HepG2 (cell line): ENCODE measurements at regions not wholly inside any gene's neighbourhood (a gene's known extent, or its start where the extent isn't known, plus 50 kb on each side); places are given as distances from the start of the nearest gene placed in this dataset.

Source experiments
- ATAC-seq: fragments of 200-7000 bp; cut with Tn5 transposase; 3 replicates; pipeline ENCODE4 v1.9.1; 2020; ENCODE audit warnings: mild to moderate bottlenecking, moderate library complexity
- BruUV-seq: library from RNA; stranded (reverse); fragments of 400-500 nt; replicated peaks from 2 replicates; lab custom pipeline; 2021; lab: Mats Ljungman, UMichigan
- CTCF ChIA-PET: fragments of 300-600 bp; formaldehyde crosslinking; extraction: SDS; loops from one replicate; lab custom pipeline; 2021; ENCODE audit warnings: low total read pairs, inconsistent platforms, low intra/inter-chr PET ratio; lab: Yijun Ruan, JAX
- POLR2A ChIA-PET: fragments of 350-600 bp; sonication (Branson Sonifier 250); formaldehyde crosslinking; loops from one replicate; lab custom pipeline; 2020; ENCODE audit warnings: antibody characterized with exemption, inconsistent platforms; lab: Yijun Ruan, JAX
- DNase-seq: peaks from one replicate; pipeline ENCODE4 v3.0.0-alpha.2; 2015; ENCODE audit warnings: low spot score
- FAIRE-seq: peaks from 3 replicates; lab custom pipeline; 2011; peaks lifted over from hg19 to GRCh38; lab: Jason Lieb, UNC
- H2AFZ ChIP-seq: one replicate; pipeline ENCODE4 v1.6.1; 2011; ENCODE audit warnings: low read length, inconsistent platforms
- H3K27ac ChIP-seq: fragments of 300-600 bp; 3 replicates; pipeline ENCODE4 v1.8.0; 2011; ENCODE audit warnings: mixed run types, mild to moderate bottlenecking, mixed read lengths, low read length, inconsistent platforms; ENCODE audit not compliant: insufficient read depth; ENCODE audit errors: extremely low read length
- H3K27me3 ChIP-seq, 2 experiments: fragments of 200-600 bp in 1 of 2; 2 replicates in 1 of 2; 3 replicates in 1 of 2; pipeline versions ENCODE4 v1.6.0 to v1.8.0; 2011; ENCODE audit warnings: low read length in 2 of 2, mild to moderate bottlenecking in 2 of 2, moderate library complexity in 2 of 2, inconsistent platforms in 1 of 2; ENCODE audit not compliant: insufficient read depth in 2 of 2, control insufficient read depth in 1 of 2
- H3K36me3 ChIP-seq, 2 experiments: fragments of 200-600 bp in 1 of 2; replicated peaks in 1 of 2; 2 replicates in 1 of 2; 3 replicates in 1 of 2; pipeline versions ENCODE4 v1.5.1 to v1.8.0; 2011; ENCODE audit warnings: low read length in 2 of 2, inconsistent platforms in 1 of 2; ENCODE audit not compliant: insufficient read depth in 2 of 2, control insufficient read depth in 1 of 2
- H3K4me1 ChIP-seq: 2 replicates; pipeline ENCODE4 v1.5.1; 2012; ENCODE audit warnings: low read length, inconsistent platforms; ENCODE audit not compliant: insufficient read depth
- H3K4me2 ChIP-seq: 2 replicates; pipeline ENCODE4 v1.6.0; 2011; ENCODE audit warnings: low read depth, low read length, inconsistent platforms
- H3K4me3 ChIP-seq, 3 experiments: fragments of 200-600 bp in 1 of 3; sonication (generic), shearing (Covaris generic) in 1 of 3; replicated peaks in 1 of 3; 2 replicates each; pipeline ENCODE4 v1.5.1; 2011 to 2016; ENCODE audit warnings: low read length in 3 of 3, inconsistent platforms in 2 of 3, low read depth in 2 of 3, mild to moderate bottlenecking in 2 of 3, control low read depth in 1 of 3, mixed read lengths in 1 of 3; ENCODE audit not compliant: insufficient read depth in 1 of 3
- H3K79me2 ChIP-seq: one replicate; pipeline ENCODE4 v1.6.1; 2011; ENCODE audit warnings: low read length, inconsistent platforms; ENCODE audit not compliant: insufficient read depth
- H3K9ac ChIP-seq: 2 replicates; pipeline ENCODE4 v1.6.0; 2011; ENCODE audit warnings: mild to moderate bottlenecking, low read depth, low read length, inconsistent platforms; ENCODE audit not compliant: insufficient read depth
- H3K9me3 ChIP-seq: 2 replicates; pipeline ENCODE4 v1.5.1; 2012; ENCODE audit warnings: mild to moderate bottlenecking, low read length
- H4K20me1 ChIP-seq: 2 replicates; pipeline ENCODE4 v1.6.0; 2011; ENCODE audit warnings: inconsistent platforms, mild to moderate bottlenecking, low read length, moderate library complexity; ENCODE audit not compliant: insufficient read depth
- FOXA1 ChIP-seq, 2 experiments: fragments of 450-650 bp in 1 of 2; sonication (generic) in 1 of 2; formaldehyde crosslinking in 1 of 2; IDR thresholded peaks; 2 replicates each; pipeline versions ENCODE4 v1.4.0 to v1.6.1; 2016 to 2020; ENCODE audit warnings: missing genetic modification reagents in 1 of 2
- ZMYM2 ChIP-seq: sonication (generic); formaldehyde crosslinking; IDR thresholded peaks from 2 replicates; pipeline ENCODE4 v1.8.0; 2022; ENCODE audit warnings: mild to moderate bottlenecking, missing genetic modification reagents
- WGBS: methylation state at CpG from one replicate; pipeline ENCODE4 v1.1.6; 2017; ENCODE audit warnings: low lambda C conversion rate; 5-methylcytosine and 5-hydroxymethylcytosine counted together
- in situ Hi-C: cut with HindIII; loops from 2 replicates; pipeline ENCODE4 v1.10.0; 2017; ENCODE audit warnings: low pct_unique_long_range_greater_than_20kb; ENCODE audit not compliant: extremely low pct_ligation_motif_present
- intact Hi-C: fragments of 100-400 bp; cut with micrococcal nuclease; formaldehyde crosslinking; loops from one replicate; pipeline ENCODE4 v1.10.0; 2022; ENCODE audit not compliant: unreplicated experiment
- TF ChIP-seq, protein P1 (sequence below): sonication (generic); formaldehyde crosslinking; IDR thresholded peaks from 2 replicates; pipeline ENCODE4 v1.4.0; 2020; ENCODE audit warnings: low read depth, missing genetic modification reagents
- TF ChIP-seq, protein P2 (sequence below): sonication (generic); IDR thresholded peaks from 2 replicates; pipeline ENCODE4 v1.6.1; 2016; ENCODE audit warnings: low read depth, borderline replicate concordance
- TF ChIP-seq, protein P3 (sequence below): sonication (generic); formaldehyde crosslinking; IDR thresholded peaks from 2 replicates; pipeline ENCODE4 v1.4.0; 2020; ENCODE audit warnings: missing genetic modification reagents, borderline replicate concordance

DNA sequence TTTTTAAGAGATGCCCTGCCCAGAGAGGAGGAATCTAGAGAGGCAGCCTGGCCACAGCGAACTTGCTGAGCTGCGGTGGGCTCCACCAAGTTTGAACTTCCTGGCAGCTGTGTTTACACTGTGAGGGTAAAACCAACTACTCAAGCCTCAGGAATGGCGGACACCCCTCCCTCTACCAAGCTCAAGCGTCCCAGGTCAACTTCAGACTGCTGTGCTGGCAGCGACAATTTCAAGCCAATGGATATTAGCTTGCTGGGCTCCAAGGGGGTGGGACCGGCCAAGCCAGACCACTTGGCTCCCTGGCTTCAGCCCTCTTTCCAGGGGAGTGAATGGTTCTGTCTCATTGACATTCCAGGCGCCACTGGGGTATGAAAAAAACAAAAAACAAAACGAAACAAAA lies 289.4 kb downstream of the KCNS3 start:
- ChIA-PET CTCF (no interaction called here), POLR2A (no interaction called here)
- Histone ChIP-seq H3K4me1 (no peaks in the 10 kb centered on the region), H3K4me3 (no peak overlapping the region; a peak in 1 of 6 replicates), H3K9ac (no peak overlapping the region), H3K27ac (no peak overlapping the region), H3K9me3 (no peaks in the 10 kb centered on the region), H3K27me3 (no peaks in the 10 kb centered on the region), H4K20me1 (no peaks in the 10 kb centered on the region), H2AFZ (no peak overlapping the region), H3K79me2 (no peaks in the 10 kb centered on the region), H3K36me3 (no peaks in the 10 kb centered on the region), H3K4me2 (peak overlapping the region; percentile 43)
- WGBS, result 2% methylated on average over 6 of the region's 8 CpGs
- FAIRE-seq, result no peak
- peak; percentile 53 for ATAC-seq
- intact Hi-C loops (no loop called here), in situ Hi-C loops (no loop called here)
- TF ChIP-seq, protein P1, sequence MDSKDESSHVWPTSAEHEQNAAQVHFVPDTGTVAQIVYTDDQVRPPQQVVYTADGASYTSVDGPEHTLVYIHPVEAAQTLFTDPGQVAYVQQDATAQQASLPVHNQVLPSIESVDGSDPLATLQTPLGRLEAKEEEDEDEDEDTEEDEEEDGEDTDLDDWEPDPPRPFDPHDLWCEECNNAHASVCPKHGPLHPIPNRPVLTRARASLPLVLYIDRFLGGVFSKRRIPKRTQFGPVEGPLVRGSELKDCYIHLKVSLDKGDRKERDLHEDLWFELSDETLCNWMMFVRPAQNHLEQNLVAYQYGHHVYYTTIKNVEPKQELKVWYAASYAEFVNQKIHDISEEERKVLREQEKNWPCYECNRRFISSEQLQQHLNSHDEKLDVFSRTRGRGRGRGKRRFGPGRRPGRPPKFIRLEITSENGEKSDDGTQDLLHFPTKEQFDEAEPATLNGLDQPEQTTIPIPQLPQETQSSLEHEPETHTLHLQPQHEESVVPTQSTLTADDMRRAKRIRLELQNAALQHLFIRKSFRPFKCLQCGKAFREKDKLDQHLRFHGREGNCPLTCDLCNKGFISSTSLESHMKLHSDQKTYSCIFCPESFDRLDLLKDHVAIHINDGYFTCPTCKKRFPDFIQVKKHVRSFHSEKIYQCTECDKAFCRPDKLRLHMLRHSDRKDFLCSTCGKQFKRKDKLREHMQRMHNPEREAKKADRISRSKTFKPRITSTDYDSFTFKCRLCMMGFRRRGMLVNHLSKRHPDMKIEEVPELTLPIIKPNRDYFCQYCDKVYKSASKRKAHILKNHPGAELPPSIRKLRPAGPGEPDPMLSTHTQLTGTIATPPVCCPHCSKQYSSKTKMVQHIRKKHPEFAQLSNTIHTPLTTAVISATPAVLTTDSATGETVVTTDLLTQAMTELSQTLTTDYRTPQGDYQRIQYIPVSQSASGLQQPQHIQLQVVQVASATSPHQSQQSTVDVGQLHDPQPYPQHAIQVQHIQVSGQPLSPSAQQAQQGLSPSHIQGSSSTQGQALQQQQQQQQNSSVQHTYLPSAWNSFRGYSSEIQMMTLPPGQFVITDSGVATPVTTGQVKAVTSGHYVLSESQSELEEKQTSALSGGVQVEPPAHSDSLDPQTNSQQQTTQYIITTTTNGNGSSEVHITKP (CRISPR knock-in tag), result peak; percentile 86
- no peak for TF ChIP-seq ZMYM2 (CRISPR knock-in tag)
- TF ChIP-seq, protein P2, sequence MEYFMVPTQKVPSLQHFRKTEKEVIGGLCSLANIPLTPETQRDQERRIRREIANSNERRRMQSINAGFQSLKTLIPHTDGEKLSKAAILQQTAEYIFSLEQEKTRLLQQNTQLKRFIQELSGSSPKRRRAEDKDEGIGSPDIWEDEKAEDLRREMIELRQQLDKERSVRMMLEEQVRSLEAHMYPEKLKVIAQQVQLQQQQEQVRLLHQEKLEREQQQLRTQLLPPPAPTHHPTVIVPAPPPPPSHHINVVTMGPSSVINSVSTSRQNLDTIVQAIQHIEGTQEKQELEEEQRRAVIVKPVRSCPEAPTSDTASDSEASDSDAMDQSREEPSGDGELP, result peak; percentile 73; the same call in 1 of the 2 replicates
- TF ChIP-seq, protein P3, sequence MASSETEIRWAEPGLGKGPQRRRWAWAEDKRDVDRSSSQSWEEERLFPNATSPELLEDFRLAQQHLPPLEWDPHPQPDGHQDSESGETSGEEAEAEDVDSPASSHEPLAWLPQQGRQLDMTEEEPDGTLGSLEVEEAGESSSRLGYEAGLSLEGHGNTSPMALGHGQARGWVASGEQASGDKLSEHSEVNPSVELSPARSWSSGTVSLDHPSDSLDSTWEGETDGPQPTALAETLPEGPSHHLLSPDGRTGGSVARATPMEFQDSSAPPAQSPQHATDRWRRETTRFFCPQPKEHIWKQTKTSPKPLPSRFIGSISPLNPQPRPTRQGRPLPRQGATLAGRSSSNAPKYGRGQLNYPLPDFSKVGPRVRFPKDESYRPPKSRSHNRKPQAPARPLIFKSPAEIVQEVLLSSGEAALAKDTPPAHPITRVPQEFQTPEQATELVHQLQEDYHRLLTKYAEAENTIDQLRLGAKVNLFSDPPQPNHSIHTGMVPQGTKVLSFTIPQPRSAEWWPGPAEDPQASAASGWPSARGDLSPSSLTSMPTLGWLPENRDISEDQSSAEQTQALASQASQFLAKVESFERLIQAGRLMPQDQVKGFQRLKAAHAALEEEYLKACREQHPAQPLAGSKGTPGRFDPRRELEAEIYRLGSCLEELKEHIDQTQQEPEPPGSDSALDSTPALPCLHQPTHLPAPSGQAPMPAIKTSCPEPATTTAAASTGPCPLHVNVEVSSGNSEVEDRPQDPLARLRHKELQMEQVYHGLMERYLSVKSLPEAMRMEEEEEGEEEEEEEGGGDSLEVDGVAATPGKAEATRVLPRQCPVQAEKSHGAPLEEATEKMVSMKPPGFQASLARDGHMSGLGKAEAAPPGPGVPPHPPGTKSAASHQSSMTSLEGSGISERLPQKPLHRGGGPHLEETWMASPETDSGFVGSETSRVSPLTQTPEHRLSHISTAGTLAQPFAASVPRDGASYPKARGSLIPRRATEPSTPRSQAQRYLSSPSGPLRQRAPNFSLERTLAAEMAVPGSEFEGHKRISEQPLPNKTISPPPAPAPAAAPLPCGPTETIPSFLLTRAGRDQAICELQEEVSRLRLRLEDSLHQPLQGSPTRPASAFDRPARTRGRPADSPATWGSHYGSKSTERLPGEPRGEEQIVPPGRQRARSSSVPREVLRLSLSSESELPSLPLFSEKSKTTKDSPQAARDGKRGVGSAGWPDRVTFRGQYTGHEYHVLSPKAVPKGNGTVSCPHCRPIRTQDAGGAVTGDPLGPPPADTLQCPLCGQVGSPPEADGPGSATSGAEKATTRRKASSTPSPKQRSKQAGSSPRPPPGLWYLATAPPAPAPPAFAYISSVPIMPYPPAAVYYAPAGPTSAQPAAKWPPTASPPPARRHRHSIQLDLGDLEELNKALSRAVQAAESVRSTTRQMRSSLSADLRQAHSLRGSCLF (CRISPR knock-in tag), result no peak
- TF ChIP-seq FOXA1 (IDR thresholded peaks at IDR 0.05), result no peak
- TF ChIP-seq FOXA1 (CRISPR knock-in tag; IDR thresholded peaks at IDR 0.05), result peak; percentile 51; the same call in 1 of the 2 replicates
- DNase-seq, result no peak
- no TSS peak for BruUV-seq
